H9 (cell line): ENCODE measurements at regions not wholly inside any gene's neighbourhood (a gene's known extent, or its start where the extent isn't known, plus 50 kb on each side); places are given as distances from the start of the nearest gene placed in this dataset.

Source experiments
- DNase-seq: peaks from one replicate; pipeline ENCODE4 v3.0.0-alpha.2; 2017
- H2AFZ ChIP-seq: one replicate; pipeline ENCODE4 v1.6.1; 2013; ENCODE audit warnings: mild to moderate bottlenecking, low read length, control low read depth, moderate library complexity
- H2AK5ac ChIP-seq: 2 replicates; pipeline ENCODE4 v1.6.1; 2013; ENCODE audit warnings: low read length, control low read depth, mixed read lengths; ENCODE audit not compliant: insufficient read length
- H2BK120ac ChIP-seq: one replicate; pipeline ENCODE4 v1.6.1; 2013; ENCODE audit warnings: low read depth, mild to moderate bottlenecking, low read length, control low read depth, inconsistent platforms; ENCODE audit not compliant: poor library complexity, severe bottlenecking
- H2BK12ac ChIP-seq: 2 replicates; pipeline ENCODE4 v1.6.1; 2013; ENCODE audit warnings: low read length, control low read depth, mixed read lengths, low read depth; ENCODE audit not compliant: insufficient read length
- H2BK15ac ChIP-seq: 2 replicates; pipeline ENCODE4 v1.6.1; 2013; ENCODE audit warnings: low read depth, low read length, control low read depth
- H2BK20ac ChIP-seq: one replicate; pipeline ENCODE4 v1.6.1; 2013; ENCODE audit warnings: low read depth, mild to moderate bottlenecking, low read length, control low read depth, inconsistent platforms; ENCODE audit not compliant: poor library complexity, severe bottlenecking
- H2BK5ac ChIP-seq: 2 replicates; pipeline ENCODE4 v1.6.1; 2013; ENCODE audit warnings: low read length, control low read depth, mixed read lengths; ENCODE audit not compliant: insufficient read length
- H3K14ac ChIP-seq: 2 replicates; pipeline ENCODE4 v1.6.1; 2013; ENCODE audit warnings: low read length, control low read depth; ENCODE audit not compliant: insufficient read depth
- H3K18ac ChIP-seq: 2 replicates; pipeline ENCODE4 v1.6.1; 2013; ENCODE audit warnings: low read depth, mild to moderate bottlenecking, mixed read lengths, low read length, control low read depth; ENCODE audit not compliant: insufficient read length
- H3K23ac ChIP-seq: 2 replicates; pipeline ENCODE4 v1.6.1; 2013; ENCODE audit warnings: low read length, control low read depth, mixed read lengths, low read depth; ENCODE audit not compliant: insufficient read length
- H3K23me2 ChIP-seq: 2 replicates; pipeline ENCODE4 v1.6.1; 2013; ENCODE audit warnings: low read depth, mild to moderate bottlenecking, mixed read lengths, low read length, control low read depth; ENCODE audit not compliant: insufficient read length, poor library complexity, severe bottlenecking
- H3K27ac ChIP-seq: 2 replicates; pipeline ENCODE4 v1.5.1; 2013; ENCODE audit warnings: low read length, control low read depth, mixed read lengths, low read depth; ENCODE audit not compliant: insufficient read length
- H3K27me3 ChIP-seq: 2 replicates; pipeline ENCODE4 v1.6.1; 2013; ENCODE audit warnings: low read length, control low read depth, inconsistent platforms; ENCODE audit not compliant: insufficient read depth
- H3K4ac ChIP-seq: 2 replicates; pipeline ENCODE4 v1.6.1; 2013; ENCODE audit warnings: low read depth, mild to moderate bottlenecking, control low read depth, inconsistent platforms, low read length, moderate library complexity
- H3K4me1 ChIP-seq: 2 replicates; pipeline ENCODE4 v1.6.1; 2013; ENCODE audit warnings: low read length, control low read depth, inconsistent platforms; ENCODE audit not compliant: insufficient read depth
- H3K4me2 ChIP-seq: 2 replicates; pipeline ENCODE4 v1.6.1; 2013; ENCODE audit warnings: low read length, control low read depth, mixed read lengths; ENCODE audit not compliant: insufficient read length, insufficient read depth
- H3K56ac ChIP-seq: 2 replicates; pipeline ENCODE4 v1.6.1; 2013; ENCODE audit warnings: low read depth, mild to moderate bottlenecking, mixed read lengths, low read length, control low read depth; ENCODE audit not compliant: insufficient read length
- H3K79me1 ChIP-seq: 2 replicates; pipeline ENCODE4 v1.6.1; 2013; ENCODE audit warnings: low read depth, mild to moderate bottlenecking, moderate library complexity, low read length, control low read depth, inconsistent platforms; ENCODE audit not compliant: insufficient read depth, poor library complexity, severe bottlenecking
- H3K79me2 ChIP-seq: 2 replicates; pipeline ENCODE4 v1.6.1; 2013; ENCODE audit warnings: low read length, control low read depth, inconsistent platforms; ENCODE audit not compliant: insufficient read depth
- H3K9ac ChIP-seq: 2 replicates; pipeline ENCODE4 v1.6.1; 2013; ENCODE audit warnings: low read length, control low read depth, mixed read lengths; ENCODE audit not compliant: insufficient read length; ENCODE audit errors: extremely low read depth
- H3K9me3 ChIP-seq: one replicate; pipeline ENCODE4 v1.6.1; 2013; ENCODE audit warnings: low read depth, low read length, inconsistent platforms; ENCODE audit not compliant: control insufficient read depth
- H3T11ph ChIP-seq: one replicate; pipeline ENCODE4 v1.6.1; 2013; ENCODE audit warnings: mild to moderate bottlenecking, low read length, control low read depth, inconsistent platforms
- H4K20me1 ChIP-seq: one replicate; pipeline ENCODE4 v1.6.1; 2013; ENCODE audit not compliant: control insufficient read depth, insufficient read length, insufficient read depth
- H4K5ac ChIP-seq: 2 replicates; pipeline ENCODE4 v1.6.1; 2013; ENCODE audit warnings: low read depth, mild to moderate bottlenecking, mixed read lengths, low read length, control low read depth; ENCODE audit not compliant: insufficient read length
- H4K8ac ChIP-seq: replicated peaks from 2 replicates; pipeline ENCODE4 v1.6.1; 2013; ENCODE audit warnings: low read length, control low read depth, mixed read lengths, low read depth; ENCODE audit not compliant: insufficient read length
- H4K91ac ChIP-seq: 2 replicates; pipeline ENCODE4 v1.6.1; 2013; ENCODE audit warnings: low read depth, mild to moderate bottlenecking, moderate library complexity, mixed read lengths, low read length, control low read depth; ENCODE audit not compliant: insufficient read length
- H3K27ac Mint-ChIP-seq, 3 experiments: 2 replicates in 2 of 3; 3 replicates in 1 of 3; pipeline ENCODE4 v1.8.0; 2020 to 2021; ENCODE audit warnings: mixed read lengths in 3 of 3, mild to moderate bottlenecking in 1 of 3, moderate library complexity in 1 of 3
- H3K27me3 Mint-ChIP-seq: 2 replicates; pipeline ENCODE4 v1.8.0; 2021; ENCODE audit warnings: low read depth, mild to moderate bottlenecking, moderate library complexity, mixed read lengths
- H3K36me3 Mint-ChIP-seq, 3 experiments: 2 replicates in 2 of 3; 3 replicates in 1 of 3; pipeline ENCODE4 v1.8.0; 2020 to 2021; ENCODE audit warnings: low read depth in 3 of 3, mixed read lengths in 3 of 3; ENCODE audit not compliant: insufficient read depth in 1 of 3
- H3K4me1 Mint-ChIP-seq, 2 experiments: 2 replicates each; pipeline ENCODE4 v1.8.0; 2020; ENCODE audit warnings: mixed read lengths in 2 of 2
- H3K4me3 Mint-ChIP-seq, 2 experiments: 2 replicates in 1 of 2; 3 replicates in 1 of 2; pipeline ENCODE4 v1.8.0; 2020 to 2021; ENCODE audit warnings: mild to moderate bottlenecking in 2 of 2, mixed read lengths in 2 of 2, moderate library complexity in 1 of 2
- H3K9me3 Mint-ChIP-seq, 2 experiments: 2 replicates in 1 of 2; 3 replicates in 1 of 2; pipeline ENCODE4 v1.8.0; 2020; ENCODE audit warnings: mild to moderate bottlenecking in 2 of 2, mixed read lengths in 2 of 2, moderate library complexity in 1 of 2
- CTCF ChIP-seq: fragments of 200-600 bp; sonication (generic); conservative IDR thresholded peaks from 3 replicates; pipeline ENCODE4 v1.8.0; 2021; ENCODE audit warnings: antibody characterized with exemption, mild to moderate bottlenecking
- whole genome bisulfite sequencing: extraction: QIAGEN DNeasy Blood & Tissue Kit; methylation state at CpG from one replicate; pipeline ENCODE4 v1.1.7; 2013; ENCODE audit warnings: missing lambda C conversion rate, low lambda C conversion rate, mixed read lengths; ENCODE audit not compliant: insufficient read length; ENCODE audit errors: extremely low coverage; 5-methylcytosine and 5-hydroxymethylcytosine counted together

GRCh38 chr14:66295386-66295785 is 190.8 kb upstream of the CCDC196 start:
- H3K4me1 ChIP-seq: no peaks in the 10 kb centered on the region

More at GRCh38 chr14:66295386-66295785, 190.8 kb upstream of the CCDC196 start:
- no peak overlapping the region for H4K5ac ChIP-seq
- no peak overlapping the region for H3K9ac ChIP-seq
- no peak overlapping the region for H4K8ac ChIP-seq
- H3K4me2 ChIP-seq: no peak overlapping the region
- no peak overlapping the region for H2BK12ac ChIP-seq
- no peak for TF ChIP-seq CTCF
- no peak overlapping the region for H3K18ac ChIP-seq
- H2BK120ac ChIP-seq: no peak overlapping the region
- H3K56ac ChIP-seq: no peak overlapping the region
- Mint-ChIP-seq H3K9me3 (peaks cover 2 to 11% of the 10 kb centered on the region in 2 experiments; a peak in 4 of 5 replicates), H3K4me1 (no peaks in the 10 kb centered on the region), H3K36me3 (0 out of 7 replicates have a peak, but pooled peaks cover 0 to 3% (median 0%) of the 10 kb centered on the region in 3 experiments), H3K27ac (no peak overlapping the region), H3K27me3 (peaks cover 3% of the 10 kb centered on the region; the same call in 1 of the 2 replicates), H3K4me3 (no peak overlapping the region)
- no peak overlapping the region for H3K4ac ChIP-seq
- no peaks in the 10 kb centered on the region for H3K27me3 ChIP-seq
- H2BK20ac ChIP-seq: no peak overlapping the region
- no peaks in the 10 kb centered on the region for H3K79me1 ChIP-seq
- H3K14ac ChIP-seq: no peak overlapping the region
- no CpG with 5 or more reads among the region's 2 CpGs for WGBS
- H3K9me3 ChIP-seq: no peaks in the 10 kb centered on the region
- H4K20me1 ChIP-seq: no peaks in the 10 kb centered on the region
- no peak overlapping the region for H2AFZ ChIP-seq
- no peak overlapping the region for H3K27ac ChIP-seq
- H3T11ph ChIP-seq: no peak overlapping the region
- H2BK5ac ChIP-seq: no peak overlapping the region
- H4K91ac ChIP-seq: no peak overlapping the region
- no peak overlapping the region for H2BK15ac ChIP-seq
- H2AK5ac ChIP-seq: no peak overlapping the region
- DNase-seq: no peak
- H3K23me2 ChIP-seq: no peaks in the 10 kb centered on the region
- no peaks in the 10 kb centered on the region for H3K79me2 ChIP-seq
- no peak overlapping the region for H3K23ac ChIP-seq
